H9 (cell line): ENCODE measurements at regions not wholly inside any gene's neighbourhood (a gene's known extent, or its start where the extent isn't known, plus 50 kb on each side); places are given as distances from the start of the nearest gene placed in this dataset.

Experiments
- DNase-seq: peaks from one replicate; pipeline ENCODE4 v3.0.0-alpha.2; 2017
- H2AFZ ChIP-seq: one replicate; pipeline ENCODE4 v1.6.1; 2013; ENCODE audit warnings: mild to moderate bottlenecking, low read length, control low read depth, moderate library complexity
- H2AK5ac ChIP-seq: 2 replicates; pipeline ENCODE4 v1.6.1; 2013; ENCODE audit warnings: low read length, control low read depth, mixed read lengths; ENCODE audit not compliant: insufficient read length
- H2BK120ac ChIP-seq: one replicate; pipeline ENCODE4 v1.6.1; 2013; ENCODE audit warnings: low read depth, mild to moderate bottlenecking, low read length, control low read depth, inconsistent platforms; ENCODE audit not compliant: poor library complexity, severe bottlenecking
- H2BK12ac ChIP-seq: 2 replicates; pipeline ENCODE4 v1.6.1; 2013; ENCODE audit warnings: low read length, control low read depth, mixed read lengths, low read depth; ENCODE audit not compliant: insufficient read length
- H2BK15ac ChIP-seq: 2 replicates; pipeline ENCODE4 v1.6.1; 2013; ENCODE audit warnings: low read depth, low read length, control low read depth
- H2BK20ac ChIP-seq: one replicate; pipeline ENCODE4 v1.6.1; 2013; ENCODE audit warnings: low read depth, mild to moderate bottlenecking, low read length, control low read depth, inconsistent platforms; ENCODE audit not compliant: poor library complexity, severe bottlenecking
- H2BK5ac ChIP-seq: 2 replicates; pipeline ENCODE4 v1.6.1; 2013; ENCODE audit warnings: low read length, control low read depth, mixed read lengths; ENCODE audit not compliant: insufficient read length
- H3K14ac ChIP-seq: 2 replicates; pipeline ENCODE4 v1.6.1; 2013; ENCODE audit warnings: low read length, control low read depth; ENCODE audit not compliant: insufficient read depth
- H3K18ac ChIP-seq: 2 replicates; pipeline ENCODE4 v1.6.1; 2013; ENCODE audit warnings: low read depth, mild to moderate bottlenecking, mixed read lengths, low read length, control low read depth; ENCODE audit not compliant: insufficient read length
- H3K23ac ChIP-seq: 2 replicates; pipeline ENCODE4 v1.6.1; 2013; ENCODE audit warnings: low read length, control low read depth, mixed read lengths, low read depth; ENCODE audit not compliant: insufficient read length
- H3K23me2 ChIP-seq: 2 replicates; pipeline ENCODE4 v1.6.1; 2013; ENCODE audit warnings: low read depth, mild to moderate bottlenecking, mixed read lengths, low read length, control low read depth; ENCODE audit not compliant: insufficient read length, poor library complexity, severe bottlenecking
- H3K27ac ChIP-seq: 2 replicates; pipeline ENCODE4 v1.5.1; 2013; ENCODE audit warnings: low read length, control low read depth, mixed read lengths, low read depth; ENCODE audit not compliant: insufficient read length
- H3K27me3 ChIP-seq: 2 replicates; pipeline ENCODE4 v1.6.1; 2013; ENCODE audit warnings: low read length, control low read depth, inconsistent platforms; ENCODE audit not compliant: insufficient read depth
- H3K4ac ChIP-seq: 2 replicates; pipeline ENCODE4 v1.6.1; 2013; ENCODE audit warnings: low read depth, mild to moderate bottlenecking, control low read depth, inconsistent platforms, low read length, moderate library complexity
- H3K4me1 ChIP-seq: 2 replicates; pipeline ENCODE4 v1.6.1; 2013; ENCODE audit warnings: low read length, control low read depth, inconsistent platforms; ENCODE audit not compliant: insufficient read depth
- H3K4me2 ChIP-seq: 2 replicates; pipeline ENCODE4 v1.6.1; 2013; ENCODE audit warnings: low read length, control low read depth, mixed read lengths; ENCODE audit not compliant: insufficient read length, insufficient read depth
- H3K56ac ChIP-seq: 2 replicates; pipeline ENCODE4 v1.6.1; 2013; ENCODE audit warnings: low read depth, mild to moderate bottlenecking, mixed read lengths, low read length, control low read depth; ENCODE audit not compliant: insufficient read length
- H3K79me1 ChIP-seq: 2 replicates; pipeline ENCODE4 v1.6.1; 2013; ENCODE audit warnings: low read depth, mild to moderate bottlenecking, moderate library complexity, low read length, control low read depth, inconsistent platforms; ENCODE audit not compliant: insufficient read depth, poor library complexity, severe bottlenecking
- H3K79me2 ChIP-seq: 2 replicates; pipeline ENCODE4 v1.6.1; 2013; ENCODE audit warnings: low read length, control low read depth, inconsistent platforms; ENCODE audit not compliant: insufficient read depth
- H3K9ac ChIP-seq: 2 replicates; pipeline ENCODE4 v1.6.1; 2013; ENCODE audit warnings: low read length, control low read depth, mixed read lengths; ENCODE audit not compliant: insufficient read length; ENCODE audit errors: extremely low read depth
- H3K9me3 ChIP-seq: one replicate; pipeline ENCODE4 v1.6.1; 2013; ENCODE audit warnings: low read depth, low read length, inconsistent platforms; ENCODE audit not compliant: control insufficient read depth
- H3T11ph ChIP-seq: one replicate; pipeline ENCODE4 v1.6.1; 2013; ENCODE audit warnings: mild to moderate bottlenecking, low read length, control low read depth, inconsistent platforms
- H4K20me1 ChIP-seq: one replicate; pipeline ENCODE4 v1.6.1; 2013; ENCODE audit not compliant: control insufficient read depth, insufficient read length, insufficient read depth
- H4K5ac ChIP-seq: 2 replicates; pipeline ENCODE4 v1.6.1; 2013; ENCODE audit warnings: low read depth, mild to moderate bottlenecking, mixed read lengths, low read length, control low read depth; ENCODE audit not compliant: insufficient read length
- H4K8ac ChIP-seq: replicated peaks from 2 replicates; pipeline ENCODE4 v1.6.1; 2013; ENCODE audit warnings: low read length, control low read depth, mixed read lengths, low read depth; ENCODE audit not compliant: insufficient read length
- H4K91ac ChIP-seq: 2 replicates; pipeline ENCODE4 v1.6.1; 2013; ENCODE audit warnings: low read depth, mild to moderate bottlenecking, moderate library complexity, mixed read lengths, low read length, control low read depth; ENCODE audit not compliant: insufficient read length
- H3K27ac Mint-ChIP-seq, 3 experiments: 2 replicates in 2 of 3; 3 replicates in 1 of 3; pipeline ENCODE4 v1.8.0; 2020 to 2021; ENCODE audit warnings: mixed read lengths in 3 of 3, mild to moderate bottlenecking in 1 of 3, moderate library complexity in 1 of 3
- H3K27me3 Mint-ChIP-seq: 2 replicates; pipeline ENCODE4 v1.8.0; 2021; ENCODE audit warnings: low read depth, mild to moderate bottlenecking, moderate library complexity, mixed read lengths
- H3K36me3 Mint-ChIP-seq, 3 experiments: 2 replicates in 2 of 3; 3 replicates in 1 of 3; pipeline ENCODE4 v1.8.0; 2020 to 2021; ENCODE audit warnings: low read depth in 3 of 3, mixed read lengths in 3 of 3; ENCODE audit not compliant: insufficient read depth in 1 of 3
- H3K4me1 Mint-ChIP-seq, 2 experiments: 2 replicates each; pipeline ENCODE4 v1.8.0; 2020; ENCODE audit warnings: mixed read lengths in 2 of 2
- H3K4me3 Mint-ChIP-seq, 2 experiments: 2 replicates in 1 of 2; 3 replicates in 1 of 2; pipeline ENCODE4 v1.8.0; 2020 to 2021; ENCODE audit warnings: mild to moderate bottlenecking in 2 of 2, mixed read lengths in 2 of 2, moderate library complexity in 1 of 2
- H3K9me3 Mint-ChIP-seq, 2 experiments: 2 replicates in 1 of 2; 3 replicates in 1 of 2; pipeline ENCODE4 v1.8.0; 2020; ENCODE audit warnings: mild to moderate bottlenecking in 2 of 2, mixed read lengths in 2 of 2, moderate library complexity in 1 of 2
- WGBS: extraction: QIAGEN DNeasy Blood & Tissue Kit; methylation state at CpG from one replicate; pipeline ENCODE4 v1.1.7; 2013; ENCODE audit warnings: missing lambda C conversion rate, low lambda C conversion rate, mixed read lengths; ENCODE audit not compliant: insufficient read length; ENCODE audit errors: extremely low coverage; 5-methylcytosine and 5-hydroxymethylcytosine counted together
- TF ChIP-seq, protein P1 (sequence below): fragments of 200-600 bp; sonication (generic); conservative IDR thresholded peaks from 3 replicates; pipeline ENCODE4 v1.8.0; 2021; ENCODE audit warnings: antibody characterized with exemption, mild to moderate bottlenecking

DNA sequence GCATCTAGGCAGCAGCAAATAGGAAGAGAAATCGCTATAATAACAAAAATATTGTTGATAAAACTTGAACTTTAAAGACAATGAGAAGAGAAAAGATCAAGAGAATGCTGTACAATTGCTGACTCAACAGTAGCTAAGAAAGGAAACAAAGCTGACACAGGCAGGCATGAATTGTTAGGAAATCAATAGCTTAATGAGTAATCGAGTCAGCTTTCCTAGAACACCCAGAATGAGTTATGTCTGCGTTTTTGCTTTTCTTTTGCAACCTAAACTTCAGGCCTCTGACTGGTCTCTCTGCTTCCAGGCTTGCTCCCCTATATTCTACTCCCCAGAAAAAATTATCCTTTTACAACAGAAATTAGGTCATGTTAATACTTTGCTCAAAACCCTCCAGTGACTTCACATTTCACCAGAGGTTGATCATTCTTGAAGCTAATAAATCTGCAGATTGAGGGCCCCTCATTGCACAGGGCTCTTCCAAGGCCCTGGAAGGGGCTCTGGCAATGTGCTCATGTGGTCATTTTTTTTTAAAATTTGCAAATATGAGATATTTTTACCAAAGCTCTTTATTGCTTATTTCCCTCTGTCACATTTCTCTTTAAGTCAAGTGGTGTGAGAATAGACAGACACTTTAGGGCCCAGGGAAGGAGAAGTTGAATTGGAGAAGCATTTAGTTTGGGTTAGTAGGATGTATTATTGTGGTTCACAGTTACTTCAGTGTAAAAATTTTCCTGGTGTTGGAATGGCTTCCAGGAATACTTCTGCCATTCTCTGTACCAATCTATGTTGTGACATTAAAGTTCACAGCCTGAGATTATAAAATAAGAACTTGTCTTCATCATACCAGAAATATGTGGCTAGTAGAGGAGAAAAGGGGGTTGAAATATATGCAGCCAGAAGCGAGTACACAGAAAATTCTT, 116.3 kb downstream of the TMCO5A start:
- Histone ChIP-seq H3T11ph (no peak overlapping the region), H2BK15ac (no peak overlapping the region), H3K9me3 (no peaks in the 10 kb centered on the region), H4K5ac (no peak overlapping the region), H3K23me2 (no peaks in the 10 kb centered on the region), H2BK12ac (no peak overlapping the region), H3K23ac (no peak overlapping the region), H3K4ac (no peak overlapping the region), H3K14ac (no peak overlapping the region), H2BK20ac (no peak overlapping the region), H4K91ac (no peak overlapping the region), H2BK5ac (no peak overlapping the region), H3K9ac (no peak overlapping the region), H3K27ac (no peak overlapping the region), H3K18ac (no peak overlapping the region), H2BK120ac (no peak overlapping the region), H2AFZ (no peak overlapping the region), H2AK5ac (no peak overlapping the region), H3K79me2 (no peaks in the 10 kb centered on the region), H4K20me1 (no peaks in the 10 kb centered on the region), H3K27me3 (no peaks in the 10 kb centered on the region), H3K56ac (no peak overlapping the region), H3K79me1 (no peaks in the 10 kb centered on the region), H4K8ac (no peak overlapping the region), H3K4me1 (no peaks in the 10 kb centered on the region), H3K4me2 (no peak overlapping the region)
- Mint-ChIP-seq H3K27me3 (no peaks in the 10 kb centered on the region), H3K27ac (no peak overlapping the region), H3K4me3 (no peak overlapping the region), H3K36me3 (peaks cover 0 to 2% (median 0%) of the 10 kb centered on the region in 3 experiments; a peak in 1 of 7 replicates), H3K4me1 (peaks cover 5% of the 10 kb centered on the region in 2 experiments), H3K9me3 (no peaks in the 10 kb centered on the region)
- TF ChIP-seq, protein P1, sequence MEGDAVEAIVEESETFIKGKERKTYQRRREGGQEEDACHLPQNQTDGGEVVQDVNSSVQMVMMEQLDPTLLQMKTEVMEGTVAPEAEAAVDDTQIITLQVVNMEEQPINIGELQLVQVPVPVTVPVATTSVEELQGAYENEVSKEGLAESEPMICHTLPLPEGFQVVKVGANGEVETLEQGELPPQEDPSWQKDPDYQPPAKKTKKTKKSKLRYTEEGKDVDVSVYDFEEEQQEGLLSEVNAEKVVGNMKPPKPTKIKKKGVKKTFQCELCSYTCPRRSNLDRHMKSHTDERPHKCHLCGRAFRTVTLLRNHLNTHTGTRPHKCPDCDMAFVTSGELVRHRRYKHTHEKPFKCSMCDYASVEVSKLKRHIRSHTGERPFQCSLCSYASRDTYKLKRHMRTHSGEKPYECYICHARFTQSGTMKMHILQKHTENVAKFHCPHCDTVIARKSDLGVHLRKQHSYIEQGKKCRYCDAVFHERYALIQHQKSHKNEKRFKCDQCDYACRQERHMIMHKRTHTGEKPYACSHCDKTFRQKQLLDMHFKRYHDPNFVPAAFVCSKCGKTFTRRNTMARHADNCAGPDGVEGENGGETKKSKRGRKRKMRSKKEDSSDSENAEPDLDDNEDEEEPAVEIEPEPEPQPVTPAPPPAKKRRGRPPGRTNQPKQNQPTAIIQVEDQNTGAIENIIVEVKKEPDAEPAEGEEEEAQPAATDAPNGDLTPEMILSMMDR = no peak
- DNase-seq = no peak
- WGBS = no CpG with 5 or more reads among the region's 4 CpGs
